Endothelial cell of umbilical vein (primary cell): ENCODE measurements at regions not wholly inside any gene's neighbourhood (a gene's known extent, or its start where the extent isn't known, plus 50 kb on each side); places are given as distances from the start of the nearest gene placed in this dataset.

Experiments
- EZH2 ChIP-seq: IDR thresholded peaks from 2 replicates; pipeline ENCODE4 v1.6.1; 2012; ENCODE audit warnings: borderline replicate concordance, low read depth, mild to moderate bottlenecking, moderate library complexity, low read length, inconsistent platforms; ENCODE audit not compliant: severe bottlenecking
- POLR2A ChIP-seq: IDR thresholded peaks from 2 replicates; pipeline ENCODE4 v1.6.1; 2012; ENCODE audit warnings: low read depth, mild to moderate bottlenecking, control low read depth, low read length
- TF ChIP-seq, protein P1 (sequence below), 2 donors: IDR thresholded peaks; 1 replicate in 1 of 2; 2 replicates in 1 of 2; pipeline ENCODE4 v1.5.1; 2011; ENCODE audit warnings: low read length in 2 of 2, mild to moderate bottlenecking in 2 of 2, moderate library complexity in 2 of 2, control low read depth in 1 of 2, inconsistent platforms in 1 of 2, low read depth in 1 of 2; ENCODE audit not compliant: insufficient read depth in 1 of 2; ENCODE audit errors: extremely low read depth in 1 of 2
- TF ChIP-seq, protein P2 (sequence below): IDR thresholded peaks from 2 replicates; pipeline ENCODE4 v1.6.1; 2011; ENCODE audit not compliant: insufficient read depth, insufficient read length

DNA sequence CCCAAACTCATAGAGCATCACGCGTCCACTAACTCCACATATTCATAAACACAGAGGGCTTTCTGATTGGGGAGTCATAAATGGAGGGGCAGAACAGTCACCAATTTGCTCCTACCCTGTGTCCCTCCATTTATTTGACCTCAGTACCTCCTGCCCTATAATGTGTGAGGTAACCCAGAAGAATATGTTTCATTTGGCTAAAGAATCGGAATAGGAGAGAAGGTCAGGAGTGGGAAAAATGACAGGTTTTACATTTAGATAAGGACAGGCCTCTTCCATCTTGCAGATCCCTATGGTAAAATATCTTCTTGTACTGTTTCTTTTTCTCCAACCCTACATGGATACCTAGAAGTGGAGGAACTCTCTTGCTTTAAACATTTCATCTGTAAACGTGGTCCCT is 578.0 kb downstream of the TUSC7 start:
- no peak for TF ChIP-seq EZH2
- TF ChIP-seq, protein P1, sequence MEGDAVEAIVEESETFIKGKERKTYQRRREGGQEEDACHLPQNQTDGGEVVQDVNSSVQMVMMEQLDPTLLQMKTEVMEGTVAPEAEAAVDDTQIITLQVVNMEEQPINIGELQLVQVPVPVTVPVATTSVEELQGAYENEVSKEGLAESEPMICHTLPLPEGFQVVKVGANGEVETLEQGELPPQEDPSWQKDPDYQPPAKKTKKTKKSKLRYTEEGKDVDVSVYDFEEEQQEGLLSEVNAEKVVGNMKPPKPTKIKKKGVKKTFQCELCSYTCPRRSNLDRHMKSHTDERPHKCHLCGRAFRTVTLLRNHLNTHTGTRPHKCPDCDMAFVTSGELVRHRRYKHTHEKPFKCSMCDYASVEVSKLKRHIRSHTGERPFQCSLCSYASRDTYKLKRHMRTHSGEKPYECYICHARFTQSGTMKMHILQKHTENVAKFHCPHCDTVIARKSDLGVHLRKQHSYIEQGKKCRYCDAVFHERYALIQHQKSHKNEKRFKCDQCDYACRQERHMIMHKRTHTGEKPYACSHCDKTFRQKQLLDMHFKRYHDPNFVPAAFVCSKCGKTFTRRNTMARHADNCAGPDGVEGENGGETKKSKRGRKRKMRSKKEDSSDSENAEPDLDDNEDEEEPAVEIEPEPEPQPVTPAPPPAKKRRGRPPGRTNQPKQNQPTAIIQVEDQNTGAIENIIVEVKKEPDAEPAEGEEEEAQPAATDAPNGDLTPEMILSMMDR (IDR thresholded peaks at IDR 0.05; ENCODE audit: extremely low read depth in 1 of 2, insufficient read depth in 1 of 2, low read depth in 1 of 2, low read length in 2 of 2), result no peak
- no peak for TF ChIP-seq POLR2A
- TF ChIP-seq, protein P2, sequence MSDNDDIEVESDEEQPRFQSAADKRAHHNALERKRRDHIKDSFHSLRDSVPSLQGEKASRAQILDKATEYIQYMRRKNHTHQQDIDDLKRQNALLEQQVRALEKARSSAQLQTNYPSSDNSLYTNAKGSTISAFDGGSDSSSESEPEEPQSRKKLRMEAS, result no peak
